ENCODE measurements at regions not wholly inside any gene's neighbourhood (a gene's known extent, or its start where the extent isn't known, plus 50 kb on each side); places are given as distances from the start of the nearest gene placed in this dataset.
"Not testable (repeated sequence)": the region's sequence is repeated elsewhere in the genome, so short reads cannot be mapped to it uniquely, and the experiment has no call there.

- no peak for DNase-seq
These were observed 94.6 kb downstream of the APOB start for GRCh38 chr2:20949256-20949655.

- no peak for DNase-seq
These were observed 97.4 kb downstream of the APOB start for GRCh38 chr2:20946468-20946867.

- not testable (repeated sequence) for DNase-seq
These were observed 100.2 kb downstream of the APOB start for GRCh38 chr2:20943721-20944120.

- no peak for DNase-seq
These were observed 101.2 kb downstream of the APOB start for GRCh38 chr2:20942646-20943125.

GRCh38 chr2:20940856-20941255 is 103.0 kb downstream of the APOB start:
- DNase-seq = no peak

GRCh38 chr2:20939931-20940795 is 103.7 kb downstream of the APOB start:
- DNase-seq = no peak

GRCh38 chr2:20937353-20937752 is 106.5 kb downstream of the APOB start:
- DNase-seq = no peak

- DNase-seq = no peak
These were observed 108.6 kb downstream of the APOB start for GRCh38 chr2:20935168-20935775.

- DNase-seq = no peak
These were observed 109.6 kb downstream of the APOB start for GRCh38 chr2:20934236-20934635.

- DNase-seq = no peak
These were observed 110.2 kb downstream of the APOB start for GRCh38 chr2:20933714-20934113.

GRCh38 chr2:20931346-20931745 is 108.4 kb upstream of the LDAH start:
- DNase-seq = peak; percentile 10

- DNase-seq = peak; percentile 76
These were observed 108.0 kb upstream of the LDAH start for GRCh38 chr2:20930928-20931327.

- DNase-seq = no peak
These were observed 106.8 kb upstream of the LDAH start for GRCh38 chr2:20929721-20930120.

GRCh38 chr2:20928617-20929016 is 105.7 kb upstream of the LDAH start:
- no peak for DNase-seq

GRCh38 chr2:20925265-20925889 is 102.5 kb upstream of the LDAH start:
- peak; percentile 16 for DNase-seq

- no peak for DNase-seq
These were observed 96.4 kb upstream of the LDAH start for GRCh38 chr2:20919297-20919800.

GRCh38 chr2:20917719-20918572 is 95.0 kb upstream of the LDAH start:
- peak; percentile 62 for DNase-seq

- no peak for DNase-seq
These were observed 94.4 kb upstream of the LDAH start for GRCh38 chr2:20917287-20917660.

- DNase-seq = peak; percentile 50
These were observed 93.8 kb upstream of the LDAH start for GRCh38 chr2:20916604-20917286.

- DNase-seq = no peak
These were observed 92.4 kb upstream of the LDAH start for GRCh38 chr2:20915271-20915670.

GRCh38 chr2:20914771-20915170 is 91.9 kb upstream of the LDAH start:
- DNase-seq = no peak

- DNase-seq = no peak
These were observed 91.2 kb upstream of the LDAH start for GRCh38 chr2:20914087-20914486.

Measured in EL (cell line).